ENCODE measurements at regions not wholly inside any gene's neighbourhood (a gene's known extent, or its start where the extent isn't known, plus 50 kb on each side); places are given as distances from the start of the nearest gene placed in this dataset.

DNA sequence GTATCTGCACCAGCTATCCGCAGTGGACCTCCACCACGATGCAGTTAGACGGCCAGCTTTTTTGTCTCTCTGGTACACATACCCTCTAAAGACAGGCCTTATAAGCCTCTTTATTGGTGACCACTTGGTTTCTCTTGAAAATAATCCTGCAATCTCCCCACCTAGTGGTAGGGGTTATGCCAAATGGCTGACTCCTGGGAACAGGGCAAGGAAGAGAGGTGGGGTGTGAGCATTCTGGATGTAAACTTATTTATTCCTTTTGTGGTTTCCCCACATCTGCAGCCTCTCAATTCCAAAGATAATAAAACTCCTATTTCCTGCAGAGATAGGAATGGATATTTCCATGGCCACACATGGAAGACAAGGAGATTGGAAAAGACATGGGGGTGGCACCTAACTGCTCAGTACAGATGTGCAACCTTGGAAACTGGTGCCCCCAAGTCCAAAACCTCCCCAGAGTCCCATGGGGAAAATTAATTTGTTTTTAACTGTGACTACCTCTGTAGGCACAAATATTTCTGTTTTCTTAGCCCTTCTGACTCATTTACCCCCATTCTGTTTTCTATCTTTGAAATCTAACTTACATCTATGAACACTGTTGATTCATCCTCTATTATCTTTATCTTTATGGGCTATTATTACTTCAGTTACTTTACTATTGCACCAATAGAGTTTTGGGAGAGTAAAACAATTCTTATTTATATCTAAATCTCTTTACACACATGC is 112.7 kb upstream of the TSHZ3 start:
- TF ChIP-seq EP300 (IDR thresholded peaks at IDR 0.05; ENCODE audit: borderline replicate concordance) (no peak), ZBTB7A (IDR thresholded peaks at IDR 0.05; ENCODE audit: low read depth) (no peak), CEBPB (IDR thresholded peaks at IDR 0.05) (no peak), EGR1 (IDR thresholded peaks at IDR 0.05) (no peak), RAD21 (IDR thresholded peaks at IDR 0.05; ENCODE audit: low read depth) (no peak)

Data from Ishikawa (cell line).